ENCODE measurements at regions not wholly inside any gene's neighbourhood (a gene's known extent, or its start where the extent isn't known, plus 50 kb on each side); places are given as distances from the start of the nearest gene placed in this dataset.

GRCh38 chr2:177010146-177010545 is 202.4 kb upstream of the HNRNPA3 start:
- no peak for TF ChIP-seq CTCF (conservative IDR thresholded peaks at IDR 0.05)
- H3K4me3 Mint-ChIP-seq, result no peak overlapping the region
- no peak overlapping the region for H3K27ac Mint-ChIP-seq (ENCODE audit: unreplicated experiment)
- H3K9me3 Mint-ChIP-seq, result peaks cover 7% of the 10 kb centered on the region
- H3K36me3 Mint-ChIP-seq (ENCODE audit: low read depth), result no peaks in the 10 kb centered on the region
- H3K27me3 Mint-ChIP-seq (ENCODE audit: low read depth), result no peaks in the 10 kb centered on the region
- DNase-seq (ENCODE audit: low read depth, low spot score), result no peak
- H3K4me1 Mint-ChIP-seq, result no peaks in the 10 kb centered on the region

GRCh38 chr2:177010861-177011260 is 201.7 kb upstream of the HNRNPA3 start:
- Mint-ChIP-seq H3K4me3 (no peak overlapping the region), H3K9me3 (peaks cover 7% of the 10 kb centered on the region), H3K27ac (ENCODE audit: unreplicated experiment) (no peak overlapping the region), H3K36me3 (ENCODE audit: low read depth) (no peaks in the 10 kb centered on the region), H3K27me3 (ENCODE audit: low read depth) (no peaks in the 10 kb centered on the region), H3K4me1 (no peaks in the 10 kb centered on the region)
- TF ChIP-seq CTCF (conservative IDR thresholded peaks at IDR 0.05), result no peak
- DNase-seq (ENCODE audit: low read depth, low spot score), result no peak

- H3K9me3 Mint-ChIP-seq, result peaks cover 2% of the 10 kb centered on the region
- no peaks in the 10 kb centered on the region for H3K36me3 Mint-ChIP-seq (ENCODE audit: low read depth)
- H3K27ac Mint-ChIP-seq (ENCODE audit: unreplicated experiment), result no peak overlapping the region
- no peak for DNase-seq (ENCODE audit: low read depth, low spot score)
- H3K4me1 Mint-ChIP-seq, result no peaks in the 10 kb centered on the region
- H3K4me3 Mint-ChIP-seq, result no peak overlapping the region
- no peaks in the 10 kb centered on the region for H3K27me3 Mint-ChIP-seq (ENCODE audit: low read depth)
- no peak for TF ChIP-seq CTCF (conservative IDR thresholded peaks at IDR 0.05)
These were observed 197.6 kb upstream of the HNRNPA3 start for GRCh38 chr2:177014946-177015345.

- no peak overlapping the region for H3K4me3 Mint-ChIP-seq
- no peak overlapping the region for H3K27ac Mint-ChIP-seq (ENCODE audit: unreplicated experiment)
- TF ChIP-seq CTCF (conservative IDR thresholded peaks at IDR 0.05), result no peak
- H3K9me3 Mint-ChIP-seq, result peaks cover 2% of the 10 kb centered on the region
- DNase-seq (ENCODE audit: low read depth, low spot score), result no peak
- no peaks in the 10 kb centered on the region for H3K27me3 Mint-ChIP-seq (ENCODE audit: low read depth)
- H3K36me3 Mint-ChIP-seq (ENCODE audit: low read depth), result no peaks in the 10 kb centered on the region
- no peaks in the 10 kb centered on the region for H3K4me1 Mint-ChIP-seq
These were observed 197.2 kb upstream of the HNRNPA3 start for GRCh38 chr2:177015356-177015923.

- Mint-ChIP-seq H3K27me3 (ENCODE audit: low read depth) (peaks cover 8% of the 10 kb centered on the region), H3K9me3 (peaks cover 2% of the 10 kb centered on the region), H3K36me3 (ENCODE audit: low read depth) (no peaks in the 10 kb centered on the region)
These were observed 192.0 kb upstream of the HNRNPA3 start for GRCh38 chr2:177020524-177021119.

More at GRCh38 chr2:177020524-177021119, 192.0 kb upstream of the HNRNPA3 start:
- TF ChIP-seq CTCF (conservative IDR thresholded peaks at IDR 0.05), result no peak
- DNase-seq (ENCODE audit: low read depth, low spot score), result no peak
- Mint-ChIP-seq H3K4me1 (no peaks in the 10 kb centered on the region), H3K4me3 (no peak overlapping the region), H3K27ac (ENCODE audit: unreplicated experiment) (no peak overlapping the region)

All from neural crest cell (in vitro differentiated cells).